NT2/D1 (cell line): ENCODE measurements at regions not wholly inside any gene's neighbourhood (a gene's known extent, or its start where the extent isn't known, plus 50 kb on each side); places are given as distances from the start of the nearest gene placed in this dataset.

Experiments used
- SUZ12 ChIP-seq: IDR thresholded peaks from 2 replicates; pipeline ENCODE4 v1.6.1; 2011; ENCODE audit not compliant: insufficient read length, insufficient read depth; ENCODE audit errors: extremely low read depth
- YY1 ChIP-seq: IDR thresholded peaks from 2 replicates; pipeline ENCODE4 v1.6.1; 2011; ENCODE audit not compliant: insufficient read length, insufficient read depth
- ZNF274 ChIP-seq: IDR thresholded peaks from 2 replicates; pipeline ENCODE4 v1.6.1; 2011; ENCODE audit warnings: mild to moderate bottlenecking, low read depth, low read length

GRCh38 chr18:67845035-67845434 lies 328.5 kb upstream of the DSEL start:
- TF ChIP-seq SUZ12 (no peak), YY1 (no peak), ZNF274 (no peak)
